GM18907 (cell line): ENCODE measurements at regions not wholly inside any gene's neighbourhood (a gene's known extent, or its start where the extent isn't known, plus 50 kb on each side); places are given as distances from the start of the nearest gene placed in this dataset.

Source experiments
- ATAC-seq: cut with Tn5 transposase; IDR thresholded peaks from one replicate; pipeline ENCODE4 v1.9.1; 2021; ENCODE audit warnings: mild to moderate bottlenecking, moderate library complexity; ENCODE audit not compliant: unreplicated experiment

DNA sequence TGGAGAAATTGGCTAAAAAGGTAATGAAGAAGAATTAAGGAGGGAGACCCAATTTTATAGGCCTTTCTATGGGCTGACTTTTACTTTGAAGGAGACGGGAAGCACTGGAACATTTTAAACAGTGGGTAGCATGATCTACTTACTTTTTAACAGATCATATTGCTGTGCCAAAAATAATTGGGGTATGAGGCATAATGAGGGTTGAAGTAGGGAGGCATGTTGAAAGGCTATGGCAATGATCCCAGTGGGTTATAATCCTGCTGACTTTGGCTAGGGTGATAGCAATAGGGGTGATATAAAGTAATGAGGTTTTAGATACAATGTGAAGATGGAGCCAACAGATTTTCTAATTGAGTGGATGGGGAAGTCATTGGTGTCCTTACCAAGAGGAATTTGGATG is 73.2 kb downstream of the GPR37 start:
- ATAC-seq: no peak

DNA sequence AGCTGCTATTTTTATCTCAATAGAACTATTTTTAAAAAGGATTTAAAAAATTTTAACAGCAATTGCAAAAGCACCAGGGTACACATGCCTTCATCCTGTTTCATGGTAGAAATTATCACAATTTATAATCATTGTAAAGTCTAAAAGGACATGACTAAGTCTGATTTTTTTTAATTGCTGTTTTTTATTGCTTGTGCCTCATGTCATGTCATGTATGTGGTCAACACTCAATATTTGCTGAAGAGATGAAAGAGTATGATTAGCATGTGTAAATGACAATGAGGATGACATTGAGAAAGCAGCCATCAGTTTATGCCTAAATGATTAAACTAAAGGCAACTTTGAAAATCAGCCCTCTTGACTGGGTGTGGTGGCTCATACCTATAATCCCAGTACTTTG is 74.8 kb downstream of the GPR37 start:
- no peak for ATAC-seq

DNA sequence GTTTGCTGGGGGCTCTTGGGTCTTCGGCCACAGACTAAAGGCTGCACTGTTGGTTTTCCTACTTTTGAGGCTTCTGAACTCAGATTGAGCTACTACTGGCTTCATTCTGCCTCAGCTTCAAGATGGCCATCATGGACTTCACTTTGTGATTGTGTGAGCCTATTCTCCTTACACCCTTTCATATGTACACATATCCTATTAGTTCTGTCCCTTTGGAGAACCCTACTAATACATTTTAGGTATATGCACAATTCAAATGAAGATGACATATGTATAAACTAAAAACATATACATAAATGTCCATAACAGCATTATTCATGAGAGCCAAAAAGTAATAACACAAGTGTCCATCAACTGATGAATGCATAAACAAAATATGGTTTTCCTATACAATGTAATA is 75.7 kb downstream of the GPR37 start:
- ATAC-seq: no peak

DNA sequence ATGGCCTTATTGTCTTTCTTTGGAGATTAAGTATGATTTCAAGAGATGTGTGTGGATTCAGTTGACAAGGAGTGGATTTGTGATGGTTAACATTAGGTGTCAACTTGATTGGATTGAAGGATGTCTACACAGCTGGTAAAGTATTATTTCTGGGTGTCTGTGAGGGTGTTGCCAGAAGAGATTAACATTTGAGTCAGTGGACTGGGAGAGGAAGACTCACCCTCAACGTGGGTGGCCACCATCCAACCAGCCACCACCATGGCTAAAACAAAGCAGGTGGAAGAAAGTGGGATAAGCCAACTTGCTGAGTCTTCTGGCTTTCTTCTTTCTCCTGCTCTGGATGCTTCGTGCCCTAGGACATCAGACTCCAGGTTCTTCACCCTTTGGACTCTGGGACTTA is 76.1 kb downstream of the GPR37 start:
- no peak for ATAC-seq

DNA sequence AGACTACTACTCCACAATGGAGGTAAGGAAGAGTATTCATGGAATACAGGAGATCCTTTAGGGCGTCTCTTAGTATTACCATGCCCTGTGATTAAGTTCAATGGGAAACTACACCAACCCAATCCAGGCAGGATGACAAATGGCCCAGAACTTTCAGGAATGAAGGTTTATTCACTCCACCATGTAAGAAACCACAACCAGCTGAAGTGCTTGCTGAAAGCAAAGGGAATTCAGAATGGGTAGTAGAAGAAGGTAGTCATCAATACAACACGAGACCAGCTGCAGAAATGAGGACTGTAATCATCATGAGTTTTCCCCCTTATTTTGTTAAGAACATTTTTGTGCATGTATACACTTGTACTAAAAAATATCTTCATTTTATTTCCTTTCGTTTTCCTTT is 76.6 kb downstream of the GPR37 start:
- no peak for ATAC-seq

DNA sequence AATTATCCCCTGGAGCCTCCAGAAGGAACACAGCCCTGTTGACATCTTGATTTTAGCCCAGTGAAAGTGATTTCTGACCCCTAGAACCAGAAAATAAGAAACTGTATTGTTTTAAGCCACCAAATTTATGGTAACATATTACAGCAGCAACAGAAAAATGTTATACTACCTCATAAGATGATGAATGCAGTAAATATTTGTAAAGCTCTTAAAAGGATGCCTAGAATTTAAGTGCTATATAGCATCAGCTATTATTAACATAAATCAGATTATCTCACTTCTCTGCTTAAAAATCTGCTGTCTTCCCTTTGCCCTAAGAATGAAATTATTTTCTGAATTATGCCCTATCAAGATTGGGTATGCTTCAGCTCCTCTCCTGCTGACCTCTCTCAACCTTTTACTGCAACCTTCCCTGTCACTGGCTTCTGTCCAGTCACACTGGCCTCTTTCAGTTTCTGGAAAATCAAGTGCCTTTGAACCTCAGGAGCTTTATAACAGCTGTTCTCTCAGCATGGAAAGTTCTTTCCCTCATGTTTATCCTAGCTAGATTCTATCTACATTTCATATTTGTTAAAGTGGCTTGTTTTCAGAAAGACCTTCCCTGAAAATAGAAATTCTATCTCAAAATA is 78.9 kb downstream of the GPR37 start:
- no peak for ATAC-seq

DNA sequence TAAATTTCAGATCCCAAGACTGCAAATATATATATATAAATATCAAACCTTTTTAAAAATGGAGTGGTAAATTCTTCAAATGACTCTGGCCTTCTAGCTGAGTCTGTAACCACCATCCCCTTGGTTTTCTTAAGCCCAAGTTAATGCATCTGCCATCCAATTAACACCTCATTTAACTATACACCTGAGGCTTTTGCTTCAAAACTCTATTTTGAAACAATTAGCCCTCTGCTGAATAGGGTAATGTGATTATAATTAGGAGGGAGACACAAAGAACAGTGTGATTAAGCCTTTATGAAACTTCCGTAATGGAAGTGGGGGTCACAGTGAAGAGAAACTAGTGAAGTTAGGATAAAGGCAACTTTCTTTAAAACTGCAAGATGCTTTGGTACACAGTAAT is 83.6 kb downstream of the GPR37 start:
- ATAC-seq: no peak

DNA sequence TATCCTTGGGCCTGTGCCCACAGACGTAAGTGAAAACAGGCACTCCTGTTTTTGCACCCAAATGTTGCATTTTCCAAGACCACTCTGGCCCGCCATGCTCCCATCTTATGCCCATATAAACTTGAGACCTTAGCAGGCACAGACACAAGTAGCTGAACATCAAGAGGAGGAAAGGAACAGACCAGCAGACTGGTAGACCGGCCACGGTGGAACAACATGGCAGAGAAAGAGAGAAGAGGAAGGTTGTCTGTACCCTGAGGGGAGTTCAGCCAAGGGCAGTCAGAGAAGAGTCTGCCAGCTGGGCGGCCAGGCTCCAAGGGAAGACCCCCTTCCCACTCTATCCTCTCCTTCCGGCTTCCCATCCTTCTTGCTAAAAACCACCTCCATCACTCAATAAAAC is 85.3 kb downstream of the GPR37 start:
- no peak for ATAC-seq

DNA sequence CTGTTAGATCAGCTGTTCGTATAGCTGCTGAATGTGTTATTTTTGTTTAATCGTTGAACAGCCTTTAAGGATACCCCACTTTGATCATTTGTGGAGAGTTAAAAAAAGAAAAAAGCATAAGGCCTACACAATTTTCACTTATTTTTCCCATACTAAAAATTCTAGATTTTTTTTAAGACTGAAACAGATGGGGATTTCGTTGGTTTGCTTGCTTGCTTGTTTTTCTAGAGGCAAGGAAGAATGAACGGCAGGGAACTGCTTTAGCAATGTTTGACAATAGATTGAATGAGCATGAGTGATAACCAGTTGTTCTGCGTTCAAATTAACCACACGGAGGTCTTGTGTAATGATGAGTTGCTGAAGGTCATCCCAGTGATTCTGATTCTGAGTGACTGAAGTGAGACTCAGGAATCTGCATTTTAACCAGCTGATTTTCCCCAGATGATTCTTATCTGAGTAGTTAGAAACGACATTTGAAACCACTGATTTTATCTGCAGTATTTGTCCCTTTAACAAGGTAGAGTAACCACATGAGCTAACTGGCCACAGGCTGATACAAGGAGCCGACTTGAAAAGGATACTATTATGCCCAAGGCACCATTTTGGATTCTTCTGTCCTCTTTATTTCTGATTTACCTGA is 85.9 kb downstream of the GPR37 start:
- ATAC-seq: no peak

DNA sequence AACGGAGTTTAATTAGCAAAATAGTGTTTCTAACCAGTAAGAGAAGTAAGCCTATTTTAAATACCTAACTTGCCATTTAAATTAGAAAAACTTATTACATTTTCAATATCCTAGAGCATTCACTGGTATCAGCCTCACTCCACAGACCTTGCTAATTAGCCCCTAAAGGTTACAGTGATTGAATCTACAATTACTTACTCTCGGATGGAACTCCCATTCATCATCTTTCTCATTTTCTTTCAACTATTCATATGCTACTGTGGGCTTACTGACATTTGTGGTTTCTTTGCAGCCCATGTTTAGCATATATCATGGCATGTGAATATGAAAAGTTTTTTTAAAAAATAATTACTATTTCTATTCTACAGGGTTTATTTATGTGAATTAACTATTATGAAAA is 86.4 kb downstream of the GPR37 start:
- no peak for ATAC-seq

DNA sequence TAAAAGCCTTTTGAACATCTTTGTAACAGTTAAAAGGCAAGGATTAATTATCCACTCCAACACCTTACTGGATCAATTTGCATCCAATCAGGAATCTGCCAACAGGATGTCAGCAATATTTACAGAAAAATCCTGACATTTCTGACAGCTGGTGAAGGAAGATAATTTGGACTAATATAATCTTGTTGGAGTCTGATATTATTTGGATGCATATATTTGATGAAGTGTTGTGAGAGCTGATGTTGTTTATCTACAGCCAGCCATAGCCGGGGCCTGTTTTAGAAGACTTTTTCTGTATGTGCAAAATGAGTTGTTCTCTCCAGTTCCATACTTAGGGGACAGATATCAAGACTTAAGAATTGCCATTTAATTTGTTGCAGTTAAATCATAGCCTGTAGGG is 91.1 kb downstream of the GPR37 start:
- ATAC-seq: no peak

DNA sequence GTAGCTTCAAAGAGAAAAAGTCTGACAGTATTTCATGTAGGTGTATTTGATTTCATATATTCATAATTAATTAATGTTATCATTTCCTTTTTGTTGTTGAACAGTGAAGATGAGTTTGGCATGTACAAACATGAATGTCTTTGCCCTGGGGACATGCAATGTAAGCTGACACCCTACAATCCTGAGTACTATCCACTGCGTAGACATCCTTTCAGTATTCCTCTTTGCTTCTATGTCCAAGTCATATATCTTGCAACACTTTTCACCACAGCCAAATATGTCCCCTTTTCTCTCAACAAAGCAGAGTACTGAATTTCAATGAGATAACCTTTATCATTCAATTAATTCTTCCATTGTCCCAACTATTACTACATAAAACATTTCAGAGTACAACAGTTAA is 93.6 kb downstream of the GPR37 start:
- ATAC-seq: no peak

DNA sequence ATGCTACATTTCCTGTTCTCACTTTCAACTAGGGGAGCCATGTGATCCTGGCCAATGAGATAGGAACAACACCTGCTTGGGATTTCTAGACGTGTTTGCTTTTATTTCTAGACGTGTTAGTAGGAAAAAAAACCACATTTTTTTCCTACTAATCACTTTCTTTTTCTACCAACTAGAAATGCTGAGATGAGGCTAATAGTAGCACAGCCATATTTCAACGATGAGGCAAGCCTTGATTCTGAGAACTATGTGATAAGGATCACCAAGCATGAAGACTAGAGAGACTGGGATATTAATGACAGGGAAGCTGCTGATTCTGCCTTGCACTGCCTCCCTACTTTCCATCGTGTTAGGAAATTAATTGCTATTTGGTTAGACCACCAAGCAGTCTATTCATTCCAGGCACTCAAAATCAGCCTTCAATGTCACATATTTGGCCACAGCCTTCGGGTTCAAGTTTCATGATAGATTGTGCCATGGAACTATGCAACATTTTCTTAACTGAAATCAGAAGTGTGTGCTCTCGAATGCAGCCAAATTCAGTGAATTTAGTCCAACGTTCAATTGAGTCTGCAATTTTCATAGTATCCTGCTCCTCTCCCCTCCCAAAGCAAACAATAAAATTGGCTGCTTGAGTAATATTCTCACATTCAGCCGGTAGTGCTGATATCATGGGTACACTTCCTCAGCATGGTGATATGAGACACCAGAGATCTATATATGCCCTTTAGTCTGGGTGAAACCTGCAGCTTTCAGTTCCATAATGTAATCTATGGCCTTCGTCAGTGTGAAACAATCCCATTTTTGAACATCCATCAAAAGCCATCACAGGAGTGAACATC is 98.1 kb downstream of the GPR37 start:
- no peak for ATAC-seq

DNA sequence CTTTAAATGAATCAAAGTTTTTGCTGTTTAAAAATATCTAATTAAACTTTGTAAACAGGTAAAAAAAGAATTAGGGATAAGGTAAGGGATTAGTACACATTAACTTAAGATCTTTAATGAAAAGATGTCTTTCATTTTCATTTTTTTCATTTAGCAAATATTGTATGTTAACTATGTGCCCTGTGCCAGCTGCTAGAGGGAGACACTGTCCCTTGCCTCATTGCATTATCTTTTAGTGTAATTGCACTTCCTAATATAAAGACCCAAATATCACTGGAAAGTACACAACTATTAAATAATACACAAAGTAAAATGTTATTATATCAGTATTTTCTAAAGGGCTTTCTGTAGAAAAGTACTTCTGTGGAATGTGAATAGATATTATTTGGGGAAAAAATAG is 102.7 kb downstream of the GPR37 start:
- no peak for ATAC-seq

DNA sequence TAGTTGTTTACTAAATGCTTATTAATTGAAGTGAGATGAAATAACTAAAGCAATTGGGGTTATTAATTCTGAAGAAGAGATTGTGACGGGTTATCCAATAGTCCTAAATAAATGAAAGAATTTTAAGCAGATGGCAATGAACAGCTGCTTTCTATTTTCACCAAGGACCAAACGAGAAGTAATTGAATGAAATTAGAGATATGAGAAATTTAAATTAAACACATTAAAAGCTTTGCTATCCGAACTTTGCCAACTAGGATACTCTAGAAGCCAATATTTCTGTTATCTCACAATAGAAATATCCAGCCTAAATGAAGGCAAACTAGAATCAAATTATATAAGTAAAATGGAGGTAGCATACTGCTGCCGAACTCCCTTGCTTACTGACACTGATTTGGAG is 103.2 kb downstream of the GPR37 start:
- no peak for ATAC-seq

DNA sequence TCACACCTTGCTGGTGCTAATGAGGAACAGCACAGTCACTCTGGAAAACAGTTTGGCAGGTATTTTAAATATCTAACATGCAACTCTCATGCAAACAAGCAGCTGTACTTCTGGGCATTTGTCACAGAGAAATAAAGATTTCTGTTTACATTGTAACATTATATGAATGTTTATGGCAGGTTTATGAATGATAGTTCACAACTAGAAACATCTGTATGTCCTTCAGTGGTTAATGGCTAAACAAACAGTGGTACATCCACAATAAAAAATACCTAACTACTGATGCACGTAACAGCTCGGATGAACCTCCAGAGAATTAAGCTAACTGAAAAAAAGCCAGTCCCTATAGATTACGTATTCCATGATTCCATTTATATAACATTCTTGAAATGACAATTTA is 109.6 kb downstream of the GPR37 start:
- no peak for ATAC-seq

DNA sequence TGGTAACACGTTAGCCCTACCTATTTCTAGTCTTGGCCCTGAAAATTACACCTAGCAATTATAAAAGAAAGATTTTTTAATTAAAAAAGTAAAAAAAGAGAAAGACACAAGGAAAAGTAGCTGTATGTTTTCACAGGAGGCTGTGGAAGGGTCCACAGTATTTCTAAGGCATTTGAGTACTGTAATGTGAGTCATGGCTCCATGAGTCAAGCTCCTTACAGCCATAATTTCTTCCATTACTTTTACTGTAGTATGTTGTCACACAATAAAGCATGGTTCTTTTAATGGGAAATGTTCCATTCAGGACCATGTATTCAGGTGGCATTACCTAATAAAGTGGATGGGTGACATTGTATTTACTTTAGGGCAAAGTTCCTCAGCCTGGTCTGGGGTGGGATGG is 113.4 kb downstream of the GPR37 start:
- ATAC-seq: no peak

DNA sequence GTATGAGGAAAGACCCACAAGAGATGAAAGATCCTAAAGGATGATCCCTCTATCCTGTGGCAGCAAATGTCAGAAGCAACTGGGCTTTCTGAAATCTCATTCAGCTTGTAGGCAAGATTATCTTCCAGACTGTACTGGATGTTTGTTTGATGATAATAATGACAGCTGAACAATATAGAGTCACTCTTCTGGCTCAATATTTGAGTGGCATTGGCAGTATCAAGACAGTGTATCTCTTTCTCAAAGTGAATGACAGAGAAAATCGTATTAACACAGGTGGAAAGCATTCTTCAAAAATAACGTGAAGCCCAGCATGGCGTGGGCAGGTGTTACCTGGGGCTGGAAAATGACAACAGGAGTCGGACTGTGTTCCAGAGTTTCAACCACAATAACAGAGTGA is 114.5 kb downstream of the GPR37 start:
- no peak for ATAC-seq

DNA sequence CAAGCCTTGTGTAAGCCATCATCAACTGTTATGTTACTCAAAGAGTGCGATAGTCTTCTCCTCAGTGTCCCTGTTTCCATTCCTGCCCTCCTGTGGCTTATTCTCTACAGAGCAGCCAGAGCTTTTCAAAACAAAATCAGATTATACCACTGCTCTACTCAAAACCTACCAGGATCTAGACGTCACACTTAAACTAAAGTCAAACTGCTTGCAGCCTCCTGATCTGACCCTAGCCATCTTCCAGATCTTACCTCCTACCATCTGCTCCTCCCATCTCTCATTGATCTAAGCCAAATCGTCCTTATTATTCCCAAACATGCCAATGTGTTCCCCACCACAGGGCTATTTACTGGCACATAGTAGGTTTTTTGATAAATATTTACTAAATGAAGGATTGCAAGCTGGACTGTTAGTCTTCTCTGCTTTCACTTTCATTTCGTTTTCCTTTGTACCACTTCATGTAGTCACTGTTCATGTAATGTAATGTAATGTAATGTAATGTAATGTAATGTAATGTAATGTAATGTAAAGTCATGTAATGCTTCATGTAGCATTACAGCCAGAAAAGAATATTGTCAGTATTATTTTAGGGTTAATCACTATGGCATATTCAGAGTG is 116.1 kb downstream of the GPR37 start:
- ATAC-seq: no peak

DNA sequence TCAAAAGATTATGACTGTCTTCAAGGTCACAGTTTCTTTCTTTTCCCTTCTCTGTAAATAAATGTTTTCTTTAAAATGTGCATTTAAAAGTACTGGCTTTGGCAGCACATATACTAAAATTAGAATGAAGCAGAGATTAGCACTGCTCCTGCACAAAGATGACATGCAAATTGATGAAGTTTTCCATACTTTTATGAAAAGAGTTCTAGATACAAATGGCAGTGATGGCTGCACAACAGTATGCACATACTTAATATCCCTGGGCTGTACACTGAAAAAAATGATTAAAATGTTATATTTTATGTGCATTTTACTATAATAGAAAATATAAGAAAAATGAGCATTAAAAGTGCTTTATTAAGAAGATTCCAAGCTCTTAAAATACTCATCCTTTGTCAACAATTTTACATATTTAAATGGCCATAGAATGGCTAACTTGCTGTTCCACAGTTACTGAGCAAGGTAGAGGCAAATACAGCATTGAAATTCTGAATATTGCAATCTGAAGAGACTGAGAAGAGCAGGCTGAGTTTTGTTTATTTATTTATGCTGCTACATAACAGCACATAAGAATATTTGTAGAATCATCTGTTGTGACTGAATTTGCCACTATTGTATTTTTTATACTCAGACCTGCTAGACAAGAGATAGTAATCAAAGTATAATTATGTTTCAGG is 117.8 kb downstream of the GPR37 start:
- ATAC-seq: no peak

DNA sequence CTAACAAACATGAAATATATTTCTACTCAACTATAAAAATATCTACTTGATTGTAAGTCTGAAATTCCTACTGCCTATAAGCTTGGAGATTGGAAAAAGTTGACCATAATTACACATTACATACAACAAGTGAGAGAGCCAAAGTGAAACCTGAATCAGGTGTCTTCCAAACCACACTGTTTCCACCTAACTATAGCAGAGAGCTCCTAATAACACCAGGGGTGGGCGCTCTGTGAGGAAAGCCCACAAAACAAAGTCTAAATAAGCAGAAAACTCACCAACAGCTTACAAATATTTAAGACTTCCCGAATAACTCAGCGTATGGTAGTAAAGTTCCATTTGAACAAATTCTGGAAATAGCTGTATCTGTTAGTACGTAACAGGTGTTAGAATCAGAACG is 119.9 kb downstream of the GPR37 start:
- no peak for ATAC-seq
